ENCODE measurements at regions not wholly inside any gene's neighbourhood (a gene's known extent, or its start where the extent isn't known, plus 50 kb on each side); places are given as distances from the start of the nearest gene placed in this dataset.

DNA sequence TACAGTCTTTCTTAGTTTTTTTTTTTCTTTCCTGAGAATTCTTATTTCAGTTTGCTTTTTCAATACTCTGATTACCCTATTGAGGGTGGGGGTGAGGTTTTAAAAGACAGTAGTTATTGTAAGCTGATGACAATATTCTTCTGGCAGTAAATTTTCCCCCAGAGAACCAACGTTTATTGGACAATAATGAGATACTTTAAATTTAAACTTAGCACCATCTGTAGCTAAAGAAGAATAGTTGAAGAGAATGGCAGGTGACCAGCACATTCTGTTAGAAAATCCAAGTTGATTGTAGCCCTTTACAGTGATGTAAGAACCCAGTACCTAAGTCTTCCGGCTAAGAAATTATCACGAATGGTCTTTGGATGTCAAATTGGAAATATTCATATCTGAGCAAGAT lies 364.6 kb upstream of the LYPLAL1 start:
- DNase-seq (ENCODE audit: low read depth), result no peak
- no peak overlapping the region for H3K4me3 ChIP-seq (ENCODE audit: low read depth, low read length)
- TF ChIP-seq POLR2A (IDR thresholded peaks at IDR 0.05; ENCODE audit: extremely low read depth, insufficient read length), result no peak
- TF ChIP-seq, protein P1, sequence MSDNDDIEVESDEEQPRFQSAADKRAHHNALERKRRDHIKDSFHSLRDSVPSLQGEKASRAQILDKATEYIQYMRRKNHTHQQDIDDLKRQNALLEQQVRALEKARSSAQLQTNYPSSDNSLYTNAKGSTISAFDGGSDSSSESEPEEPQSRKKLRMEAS (IDR thresholded peaks at IDR 0.05; ENCODE audit: low read depth, low read length), result no peak
- TF ChIP-seq, protein P2, sequence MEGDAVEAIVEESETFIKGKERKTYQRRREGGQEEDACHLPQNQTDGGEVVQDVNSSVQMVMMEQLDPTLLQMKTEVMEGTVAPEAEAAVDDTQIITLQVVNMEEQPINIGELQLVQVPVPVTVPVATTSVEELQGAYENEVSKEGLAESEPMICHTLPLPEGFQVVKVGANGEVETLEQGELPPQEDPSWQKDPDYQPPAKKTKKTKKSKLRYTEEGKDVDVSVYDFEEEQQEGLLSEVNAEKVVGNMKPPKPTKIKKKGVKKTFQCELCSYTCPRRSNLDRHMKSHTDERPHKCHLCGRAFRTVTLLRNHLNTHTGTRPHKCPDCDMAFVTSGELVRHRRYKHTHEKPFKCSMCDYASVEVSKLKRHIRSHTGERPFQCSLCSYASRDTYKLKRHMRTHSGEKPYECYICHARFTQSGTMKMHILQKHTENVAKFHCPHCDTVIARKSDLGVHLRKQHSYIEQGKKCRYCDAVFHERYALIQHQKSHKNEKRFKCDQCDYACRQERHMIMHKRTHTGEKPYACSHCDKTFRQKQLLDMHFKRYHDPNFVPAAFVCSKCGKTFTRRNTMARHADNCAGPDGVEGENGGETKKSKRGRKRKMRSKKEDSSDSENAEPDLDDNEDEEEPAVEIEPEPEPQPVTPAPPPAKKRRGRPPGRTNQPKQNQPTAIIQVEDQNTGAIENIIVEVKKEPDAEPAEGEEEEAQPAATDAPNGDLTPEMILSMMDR (IDR thresholded peaks at IDR 0.05; ENCODE audit: low read depth, low read length), result no peak
- TF ChIP-seq MYC (IDR thresholded peaks at IDR 0.05; ENCODE audit: low read depth, low read length), result no peak

DNA sequence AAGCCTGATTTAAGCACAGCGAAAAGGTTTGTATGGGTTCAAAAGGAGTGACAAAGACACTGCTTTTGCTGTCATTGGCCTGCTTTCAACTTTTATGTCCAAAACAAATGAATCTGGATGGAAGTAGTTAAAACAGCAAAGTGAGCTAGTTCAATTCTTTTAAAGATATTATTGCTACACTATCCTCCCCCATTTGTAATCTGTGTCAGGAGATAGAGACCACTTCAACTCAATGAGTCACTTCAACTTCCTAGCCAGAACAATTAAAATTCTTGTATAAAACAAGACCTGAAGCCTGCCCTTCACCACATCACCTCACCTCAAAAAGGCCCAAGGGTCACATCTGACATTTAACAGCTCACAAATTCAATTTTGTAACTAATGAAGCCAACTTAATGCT lies 364.1 kb upstream of the LYPLAL1 start:
- DNase-seq (ENCODE audit: low read depth), result no peak
- TF ChIP-seq, protein P2 (IDR thresholded peaks at IDR 0.05; ENCODE audit: low read depth, low read length), result no peak
- TF ChIP-seq MYC (IDR thresholded peaks at IDR 0.05; ENCODE audit: low read depth, low read length) (no peak), POLR2A (IDR thresholded peaks at IDR 0.05; ENCODE audit: extremely low read depth, insufficient read length) (no peak)
- TF ChIP-seq, protein P1 (IDR thresholded peaks at IDR 0.05; ENCODE audit: low read depth, low read length), result no peak
- H3K4me3 ChIP-seq (ENCODE audit: low read depth, low read length), result no peak overlapping the region

DNA sequence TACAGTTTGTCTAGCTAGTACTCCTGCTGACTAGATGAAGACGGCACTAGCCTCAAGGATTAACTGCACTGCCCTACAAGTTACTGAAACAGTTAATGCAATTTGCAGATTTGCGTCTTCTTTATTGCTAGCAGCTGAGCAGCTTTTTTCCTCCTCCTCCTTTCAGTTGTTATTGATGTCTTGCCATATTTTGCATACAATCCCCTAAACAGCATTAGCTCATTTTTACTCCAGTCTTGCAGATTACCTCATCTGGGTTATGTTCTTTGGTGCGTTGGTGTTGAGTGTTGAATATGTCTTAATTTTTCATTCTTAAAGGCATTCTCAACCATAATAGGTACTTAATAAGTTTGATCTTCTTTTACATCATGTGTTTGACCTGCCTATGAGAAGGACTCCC lies 363.4 kb upstream of the LYPLAL1 start:
- no peak overlapping the region for H3K4me3 ChIP-seq (ENCODE audit: low read depth, low read length)
- TF ChIP-seq POLR2A (IDR thresholded peaks at IDR 0.05; ENCODE audit: extremely low read depth, insufficient read length) (no peak), MYC (IDR thresholded peaks at IDR 0.05; ENCODE audit: low read depth, low read length) (no peak)
- TF ChIP-seq, protein P2 (IDR thresholded peaks at IDR 0.05; ENCODE audit: low read depth, low read length), result no peak
- TF ChIP-seq, protein P1 (IDR thresholded peaks at IDR 0.05; ENCODE audit: low read depth, low read length), result no peak
- DNase-seq (ENCODE audit: low read depth), result no peak

DNA sequence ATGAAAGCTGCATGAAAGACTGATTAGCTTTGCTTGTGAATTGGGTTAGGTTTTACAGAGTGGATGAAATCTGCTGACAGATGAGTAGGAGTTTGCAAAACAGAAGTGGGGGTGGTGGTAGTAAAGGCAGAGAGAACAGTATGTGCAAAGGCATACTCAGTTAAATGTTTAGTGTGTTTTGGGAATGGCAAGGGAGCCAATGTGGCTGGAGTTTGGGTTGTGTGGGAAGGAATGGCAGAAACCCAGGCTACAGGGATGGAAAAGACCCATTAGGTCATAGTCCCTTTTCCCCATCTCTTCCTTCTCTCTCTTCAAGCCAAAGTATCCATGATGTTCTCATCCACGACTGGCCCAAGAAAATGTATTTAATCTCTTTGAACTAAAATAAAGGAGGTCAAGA lies 362.2 kb upstream of the LYPLAL1 start:
- DNase-seq (ENCODE audit: low read depth), result no peak

DNA sequence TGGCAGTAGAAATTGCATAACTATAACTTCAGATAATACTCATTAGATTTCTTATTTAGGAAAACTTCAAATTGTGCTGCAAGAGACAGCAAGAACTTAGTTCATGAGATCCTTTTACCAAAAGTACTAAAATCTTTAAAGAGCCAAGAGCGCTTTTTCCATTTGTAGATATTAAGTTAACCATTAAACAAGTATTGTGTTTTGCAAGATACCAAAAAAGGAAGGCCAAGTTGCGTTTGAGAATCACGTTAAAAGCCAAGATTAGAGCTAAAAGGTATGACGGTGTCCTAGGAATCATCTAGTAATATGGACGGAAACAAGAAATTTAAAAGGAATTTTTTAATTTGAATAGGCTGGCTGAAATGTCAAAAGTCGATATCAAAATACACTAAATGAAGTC lies 361.3 kb upstream of the LYPLAL1 start:
- H3K4me3 ChIP-seq (ENCODE audit: low read depth, low read length), result no peak overlapping the region
- TF ChIP-seq MYC (IDR thresholded peaks at IDR 0.05; ENCODE audit: low read depth, low read length) (no peak), POLR2A (IDR thresholded peaks at IDR 0.05; ENCODE audit: extremely low read depth, insufficient read length) (no peak)
- TF ChIP-seq, protein P2 (IDR thresholded peaks at IDR 0.05; ENCODE audit: low read depth, low read length), result no peak
- TF ChIP-seq, protein P1 (IDR thresholded peaks at IDR 0.05; ENCODE audit: low read depth, low read length), result no peak
- no peak for DNase-seq (ENCODE audit: low read depth)

More for the DNA sequence above, 362.2 kb upstream of the LYPLAL1 start:
- no peak overlapping the region for H3K4me3 ChIP-seq (ENCODE audit: low read depth, low read length)
- TF ChIP-seq MYC (IDR thresholded peaks at IDR 0.05; ENCODE audit: low read depth, low read length) (no peak), POLR2A (IDR thresholded peaks at IDR 0.05; ENCODE audit: extremely low read depth, insufficient read length) (no peak)
- TF ChIP-seq, protein P1 (IDR thresholded peaks at IDR 0.05; ENCODE audit: low read depth, low read length), result no peak
- TF ChIP-seq, protein P2 (IDR thresholded peaks at IDR 0.05; ENCODE audit: low read depth, low read length), result no peak

DNA sequence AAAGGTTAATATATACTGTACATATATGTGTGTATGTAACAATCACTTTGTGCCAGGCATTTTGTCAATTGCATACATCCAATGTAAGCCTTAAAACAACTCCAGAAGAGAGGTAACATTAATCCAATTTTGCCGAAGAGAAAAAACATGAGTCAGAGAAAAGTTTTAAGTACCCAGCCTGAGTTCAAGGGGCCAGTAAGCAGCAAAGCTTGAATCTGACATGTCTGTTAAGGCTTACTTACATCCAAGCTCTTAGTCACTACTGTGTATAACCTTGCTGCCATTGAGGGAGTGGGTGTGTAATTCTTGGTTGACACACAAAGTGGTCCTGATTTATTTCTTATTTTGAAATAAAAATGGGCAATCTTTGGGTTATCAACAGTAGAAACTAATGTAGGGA lies 360.4 kb upstream of the LYPLAL1 start:
- TF ChIP-seq, protein P1 (IDR thresholded peaks at IDR 0.05; ENCODE audit: low read depth, low read length), result no peak
- TF ChIP-seq, protein P2 (IDR thresholded peaks at IDR 0.05; ENCODE audit: low read depth, low read length), result no peak
- TF ChIP-seq POLR2A (IDR thresholded peaks at IDR 0.05; ENCODE audit: extremely low read depth, insufficient read length), result no peak
- no peak for DNase-seq (ENCODE audit: low read depth)
- no peak overlapping the region for H3K4me3 ChIP-seq (ENCODE audit: low read depth, low read length)

Data from NB4 (cell line).